Activated CD8-positive, alpha-beta memory T cell treated with anti-CD3 and anti-CD28 coated beads for 36 hours (primary cell): ENCODE measurements at regions not wholly inside any gene's neighbourhood (a gene's known extent, or its start where the extent isn't known, plus 50 kb on each side); places are given as distances from the start of the nearest gene placed in this dataset.
"Not testable (repeated sequence)": the region's sequence is repeated elsewhere in the genome, so short reads cannot be mapped to it uniquely, and the experiment has no call there.

Experiments
- CTCF ChIA-PET: fragments of 350-600 bp; sonication (Branson Sonifier 250); formaldehyde crosslinking; loops from one replicate; lab custom pipeline; 2021; ENCODE audit warnings: antibody characterized with exemption; lab: Charles Lee
- POLR2A ChIA-PET: fragments of 350-600 bp; sonication (Branson Sonifier 250); formaldehyde crosslinking; loops from one replicate; lab custom pipeline; 2021; ENCODE audit warnings: antibody characterized with exemption; lab: Charles Lee

DNA sequence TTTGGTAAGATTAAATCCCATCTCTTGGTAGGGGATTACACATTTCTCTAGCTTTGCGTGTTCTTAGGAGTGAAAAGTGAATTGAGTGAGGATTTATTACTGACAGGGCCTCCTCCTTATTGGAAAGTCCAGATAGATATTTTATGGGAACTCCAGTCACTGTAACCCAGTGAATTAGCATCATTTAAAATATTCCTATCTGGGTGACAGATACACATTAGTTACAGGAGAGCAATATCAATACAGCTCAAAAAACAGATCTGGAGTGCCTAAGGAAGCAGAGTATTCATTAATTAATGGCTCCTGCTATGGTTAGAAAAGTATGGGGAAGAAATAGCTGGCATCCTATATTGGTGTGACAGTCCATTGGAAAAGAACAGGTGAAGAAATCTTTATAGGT is 248.2 kb downstream of the SLITRK6 start:
- POLR2A ChIA-PET: no interaction called here
- CTCF ChIA-PET: no interaction called here

DNA sequence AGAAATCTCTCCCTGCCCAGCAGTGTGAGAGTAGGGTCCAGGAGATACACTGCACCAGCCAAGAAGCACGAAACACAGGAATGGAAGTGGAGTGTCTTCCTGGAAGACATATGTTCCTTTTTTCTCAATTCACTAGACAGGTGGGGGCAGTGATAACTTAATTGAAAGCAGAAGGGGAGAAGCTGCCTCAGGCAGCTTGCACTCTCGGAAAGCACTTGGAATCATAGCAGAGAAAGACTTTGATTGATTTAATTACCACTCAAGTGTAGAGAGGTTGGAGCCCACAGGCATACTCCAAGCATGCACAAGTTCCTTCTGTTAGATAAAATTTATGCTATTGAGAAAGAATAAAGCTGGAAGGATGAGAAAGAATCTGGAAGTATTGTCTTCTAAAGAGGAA is 249.4 kb downstream of the SLITRK6 start:
- CTCF ChIA-PET: no interaction called here
- POLR2A ChIA-PET: no interaction called here

DNA sequence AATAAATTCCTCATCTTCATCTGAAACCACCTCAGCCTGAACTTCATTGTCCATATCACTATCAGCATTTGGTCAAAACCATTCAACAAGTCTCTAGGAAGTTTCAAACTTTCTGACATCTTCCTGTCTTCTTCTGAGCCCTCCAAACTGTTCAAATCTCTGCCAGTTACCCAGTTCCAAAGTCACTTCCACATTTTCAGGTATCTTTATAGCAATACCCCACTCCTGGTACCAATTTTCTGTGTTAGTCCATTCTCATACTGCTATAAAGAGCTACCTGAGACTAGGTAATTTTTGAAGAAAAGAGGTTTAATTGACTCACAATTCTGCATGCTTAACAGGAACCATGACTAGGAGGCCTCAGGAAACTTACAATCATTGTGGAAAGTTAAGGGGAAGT is 250.4 kb downstream of the SLITRK6 start:
- POLR2A ChIA-PET, CTCF ChIA-PET: not testable (repeated sequence)

DNA sequence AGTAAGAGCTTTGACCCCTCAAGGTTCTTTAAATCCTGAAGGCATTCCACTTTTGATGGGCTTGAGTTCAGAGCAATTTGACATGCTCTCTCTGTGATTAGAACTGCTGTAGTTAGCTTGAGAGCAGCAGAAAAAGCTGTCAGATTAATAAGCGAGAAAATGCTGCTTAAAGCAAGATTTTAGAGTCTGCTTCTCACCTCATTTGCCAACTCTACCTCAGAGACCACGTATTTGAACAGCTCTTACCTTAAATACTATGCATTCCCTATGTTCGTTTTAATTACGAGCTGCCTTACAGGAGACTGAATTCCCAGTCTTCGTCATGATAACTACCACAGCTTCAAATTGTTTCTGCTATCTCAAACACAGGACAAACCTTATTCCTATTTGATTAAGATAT is 253.4 kb downstream of the SLITRK6 start:
- POLR2A ChIA-PET: no interaction called here
- CTCF ChIA-PET: no interaction called here

DNA sequence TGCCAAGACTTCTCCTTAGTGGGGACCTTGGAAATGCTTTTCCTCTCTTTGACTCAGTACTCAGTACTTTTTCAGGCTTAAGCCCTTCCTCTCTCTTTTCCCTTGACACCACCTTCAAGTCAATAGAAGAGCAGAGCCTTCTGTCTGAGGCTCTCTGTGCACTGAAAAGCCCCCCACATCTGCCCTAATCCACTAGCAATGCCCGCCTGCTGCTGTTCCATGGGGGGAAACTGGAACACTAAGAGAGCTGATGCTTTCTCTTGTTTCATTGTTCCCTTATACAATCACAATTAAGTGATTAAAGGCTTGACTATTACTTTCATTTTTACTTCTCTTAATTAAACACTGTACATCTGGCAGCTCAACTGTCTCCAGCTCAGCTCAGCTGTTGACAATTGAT is 254.5 kb downstream of the SLITRK6 start:
- ChIA-PET CTCF (no interaction called here), POLR2A (no interaction called here)

DNA sequence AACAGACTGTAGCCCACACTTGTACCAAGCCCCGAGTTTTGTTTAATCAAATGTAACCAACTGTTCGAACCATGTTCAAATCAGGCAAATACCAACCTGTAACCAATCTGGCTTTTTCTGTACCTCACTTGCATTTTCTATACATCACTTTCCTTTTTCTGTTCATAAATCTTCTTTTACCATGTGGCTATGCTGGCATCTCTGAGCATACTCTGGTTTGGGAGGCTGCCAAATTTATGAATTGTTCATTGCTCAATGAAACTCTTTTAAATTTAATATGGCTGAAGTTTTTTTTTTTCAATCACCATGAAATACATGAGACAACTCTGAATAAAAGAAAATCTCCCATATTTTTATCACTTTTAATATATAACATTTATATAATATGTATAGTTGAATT is 256.1 kb downstream of the SLITRK6 start:
- CTCF ChIA-PET: no interaction called here

DNA sequence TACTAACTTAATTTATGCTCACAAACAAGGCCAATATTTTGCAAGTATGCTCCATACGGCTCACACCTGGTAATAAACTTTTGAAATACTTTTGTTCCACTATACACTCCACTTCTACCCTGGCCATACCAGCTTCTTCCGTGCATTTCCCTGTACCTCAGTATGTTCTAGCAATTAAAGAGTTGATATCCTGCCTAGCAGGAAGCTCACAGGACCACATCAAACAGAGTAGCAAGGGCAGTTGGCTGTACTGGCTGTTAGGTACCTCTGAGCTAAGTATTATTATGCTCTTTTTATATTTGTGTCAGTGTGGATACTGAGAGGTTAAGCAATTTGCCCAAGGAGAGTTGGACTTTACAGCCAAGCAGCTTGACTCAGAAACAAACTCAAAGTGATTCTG is 257.7 kb downstream of the SLITRK6 start:
- ChIA-PET CTCF (no interaction called here), POLR2A (no interaction called here)

More for the DNA sequence above, 256.1 kb downstream of the SLITRK6 start:
- POLR2A ChIA-PET: no interaction called here

DNA sequence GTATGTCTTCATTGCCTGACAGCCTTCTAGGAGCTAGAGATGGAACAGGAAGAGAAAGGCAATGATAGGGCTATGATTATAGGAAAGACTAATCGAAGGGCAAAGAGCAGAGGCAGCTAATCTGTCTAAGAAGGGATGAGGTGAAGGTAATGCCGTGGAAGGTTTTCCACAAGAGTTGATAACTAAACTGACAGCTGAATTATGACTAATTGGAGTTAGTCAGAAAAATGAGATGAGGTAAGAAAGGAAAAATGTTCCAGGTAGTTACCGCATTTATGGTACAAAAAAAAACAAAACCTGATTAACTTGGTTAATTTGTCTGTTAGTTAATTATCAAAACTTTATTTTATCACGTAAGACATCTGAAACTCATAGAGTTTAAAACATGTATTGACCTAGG is 260.3 kb downstream of the SLITRK6 start:
- ChIA-PET CTCF (no interaction called here), POLR2A (no interaction called here)

DNA sequence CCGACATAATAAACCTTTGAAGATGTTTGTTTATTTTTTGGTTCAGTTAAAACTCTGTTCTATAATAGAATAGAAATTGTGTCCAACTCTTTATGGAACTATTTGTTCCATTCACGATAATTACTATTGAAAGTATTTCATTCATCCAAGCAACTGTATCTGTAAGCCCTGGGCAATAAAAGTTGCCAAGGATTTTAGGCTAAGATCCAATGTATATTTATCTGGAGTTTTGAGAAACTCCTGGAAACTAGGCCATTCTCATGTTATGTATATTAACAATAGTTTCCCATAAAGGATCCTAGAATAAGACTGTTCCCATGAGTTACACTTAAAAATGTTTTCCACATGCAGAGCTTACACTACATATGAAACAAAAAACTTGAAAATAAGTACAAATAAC is 261.6 kb downstream of the SLITRK6 start:
- POLR2A ChIA-PET: no interaction called here
- CTCF ChIA-PET: no interaction called here

DNA sequence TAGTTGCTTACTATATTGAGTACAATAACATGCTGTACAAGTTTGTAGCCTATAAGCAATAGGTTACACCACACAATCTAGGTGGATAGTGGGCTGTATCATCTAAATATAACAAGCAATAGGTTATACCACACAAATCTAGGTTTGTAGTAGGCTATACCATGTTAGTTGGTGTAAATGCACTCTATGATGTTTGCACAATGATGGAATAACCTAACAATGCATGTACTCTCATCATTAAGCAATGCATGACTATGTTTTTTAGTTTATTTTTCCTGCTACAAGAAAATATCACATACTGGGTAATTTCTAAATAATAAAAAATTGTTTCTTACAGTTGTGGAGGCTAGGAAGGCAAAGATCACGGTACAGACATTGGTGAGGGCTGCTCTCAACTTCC is 262.5 kb downstream of the SLITRK6 start:
- CTCF ChIA-PET: no interaction called here
- POLR2A ChIA-PET: no interaction called here

DNA sequence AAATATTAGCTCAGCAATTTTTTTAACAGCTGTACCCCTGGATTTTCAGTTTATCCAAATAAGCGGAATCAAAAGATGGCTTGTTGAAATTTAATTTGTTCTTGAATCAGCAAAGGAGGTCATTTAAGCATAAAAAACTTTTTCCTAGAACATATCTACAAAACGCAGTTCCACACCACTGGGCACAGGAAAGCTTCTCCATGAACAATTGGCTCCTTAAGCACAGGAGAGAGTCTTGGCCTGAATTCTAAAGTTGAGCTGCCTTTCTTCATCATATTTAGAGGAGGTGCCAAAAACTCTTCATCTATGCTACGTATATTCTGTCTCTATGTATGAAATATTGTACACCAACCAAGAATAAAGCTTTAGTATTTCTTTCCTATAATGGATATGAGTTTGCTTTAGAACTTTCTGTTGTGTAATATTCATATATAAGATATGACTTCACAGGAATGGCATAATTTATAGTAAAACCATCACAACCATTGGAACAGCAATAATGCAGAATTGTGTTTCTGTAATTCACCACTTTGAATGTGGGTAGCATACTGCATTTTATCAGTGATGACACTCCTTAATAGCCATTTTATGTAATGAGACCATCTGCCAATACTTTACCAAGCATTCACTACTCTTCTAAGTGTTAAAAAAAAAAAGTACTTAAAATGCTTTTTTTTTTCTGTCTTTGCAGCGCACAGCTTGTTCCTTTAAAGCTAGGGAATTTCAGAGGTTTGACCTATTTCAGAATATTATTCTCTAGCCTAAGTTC is 263.7 kb downstream of the SLITRK6 start:
- ChIA-PET CTCF (no interaction called here), POLR2A (no interaction called here)

DNA sequence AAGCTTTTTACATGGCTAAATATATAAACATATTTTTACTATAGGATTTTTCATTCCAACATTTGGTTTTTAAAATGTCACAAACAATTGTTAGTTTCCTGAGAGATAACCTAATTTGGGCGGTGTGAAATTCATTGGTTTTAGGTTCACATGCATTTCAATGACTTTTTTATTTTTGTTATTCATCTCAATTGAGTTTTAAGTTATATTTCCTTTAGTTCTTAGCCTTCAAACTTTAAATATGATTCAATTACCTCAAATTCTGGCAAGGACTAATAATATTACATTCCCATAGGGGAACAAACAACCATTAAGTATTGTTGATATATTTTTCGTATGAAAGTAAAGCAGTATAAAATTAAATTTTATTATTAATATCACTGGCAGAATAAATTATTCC is 265.3 kb downstream of the SLITRK6 start:
- POLR2A ChIA-PET: no interaction called here
- CTCF ChIA-PET: no interaction called here

DNA sequence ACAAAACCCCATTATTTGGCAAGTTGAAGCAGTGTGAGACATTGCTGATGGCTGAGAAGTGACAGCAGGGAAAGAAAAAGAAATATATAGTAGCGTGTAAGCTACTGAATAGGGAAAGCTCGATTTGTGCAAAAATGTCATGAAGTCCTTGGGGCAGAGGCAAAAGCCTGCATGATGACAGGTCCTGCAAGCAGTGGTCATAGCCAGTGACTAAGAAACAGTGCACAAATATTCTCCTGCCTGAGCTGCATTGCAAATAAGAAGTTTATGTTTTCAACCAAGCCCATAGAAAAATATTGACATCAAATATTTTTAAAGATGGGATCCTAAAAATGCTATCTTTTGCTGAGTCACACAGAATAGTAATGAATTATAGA is 270.0 kb downstream of the SLITRK6 start:
- CTCF ChIA-PET: no interaction called here

DNA sequence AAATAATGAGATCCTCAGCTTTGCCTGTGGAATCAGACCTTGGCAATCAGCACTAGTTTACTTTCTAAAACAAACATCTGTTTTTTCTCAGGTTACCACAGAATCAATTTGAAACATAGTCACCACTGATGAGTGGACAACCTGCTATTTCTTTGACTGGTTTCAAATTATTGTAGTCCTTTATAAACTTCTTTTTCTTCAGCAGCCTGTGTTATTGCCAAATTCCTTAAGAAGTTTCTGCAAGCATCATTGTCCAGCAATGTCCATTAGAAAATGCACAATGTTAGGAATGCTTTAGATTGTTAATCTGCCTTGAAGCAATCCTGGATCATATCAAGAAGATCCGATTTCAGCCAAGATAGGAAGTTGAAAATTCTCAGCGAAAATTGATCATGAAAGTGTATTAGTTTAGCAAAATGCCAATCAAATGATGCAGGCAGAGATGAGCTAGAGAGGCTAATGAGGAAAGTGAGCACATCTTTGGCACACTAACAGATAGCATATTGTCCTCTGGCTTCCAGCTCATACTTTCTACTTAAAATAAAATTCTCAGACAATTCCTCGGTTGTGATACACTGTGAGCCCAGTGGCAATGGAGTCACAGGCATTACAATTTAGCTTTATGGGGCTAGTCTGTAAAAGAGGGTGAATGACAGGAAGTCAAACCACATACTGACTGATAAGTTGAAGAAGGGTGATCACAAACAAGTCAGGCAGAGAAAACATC is 270.6 kb downstream of the SLITRK6 start:
- CTCF ChIA-PET: no interaction called here
- POLR2A ChIA-PET: no interaction called here

More for the DNA sequence above, 270.0 kb downstream of the SLITRK6 start:
- POLR2A ChIA-PET: no interaction called here

DNA sequence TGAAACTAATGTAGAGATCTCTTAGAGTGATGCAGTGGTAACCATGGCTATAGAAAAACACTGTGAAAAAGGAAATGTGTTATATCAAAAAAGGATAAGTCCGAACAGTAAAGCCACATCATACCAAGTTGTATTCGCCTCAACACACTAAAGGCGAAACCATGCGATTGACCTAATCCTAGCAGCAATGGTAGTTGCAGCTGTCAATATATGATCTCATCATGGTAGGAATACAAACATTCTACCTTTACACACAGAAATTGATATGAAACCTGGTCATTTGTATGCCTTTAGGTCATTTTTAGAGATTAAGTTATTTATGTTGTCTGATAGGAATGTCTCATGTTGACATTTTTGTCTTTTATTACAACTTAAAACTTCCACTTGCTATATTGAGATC is 271.9 kb downstream of the SLITRK6 start:
- POLR2A ChIA-PET: no interaction called here
- CTCF ChIA-PET: no interaction called here

DNA sequence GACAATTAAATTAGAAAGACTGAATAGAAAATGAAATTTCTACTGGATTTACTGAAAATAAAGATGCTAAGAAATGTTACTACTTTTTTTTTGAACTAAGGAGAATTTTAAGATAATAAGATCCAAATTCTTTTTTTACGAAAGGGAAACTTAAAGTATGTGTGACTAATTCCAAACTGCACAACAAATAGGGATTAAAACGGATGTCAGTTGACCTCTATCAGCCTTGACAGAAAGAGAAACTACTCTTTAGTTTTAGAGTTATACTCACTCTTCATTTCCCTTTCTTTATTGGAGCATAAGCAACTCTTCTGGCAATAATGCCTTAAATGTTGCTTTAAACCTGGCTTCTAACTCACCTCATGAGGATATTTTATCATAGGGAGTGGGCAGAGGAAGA is 273.8 kb downstream of the SLITRK6 start:
- ChIA-PET CTCF (no interaction called here), POLR2A (no interaction called here)

DNA sequence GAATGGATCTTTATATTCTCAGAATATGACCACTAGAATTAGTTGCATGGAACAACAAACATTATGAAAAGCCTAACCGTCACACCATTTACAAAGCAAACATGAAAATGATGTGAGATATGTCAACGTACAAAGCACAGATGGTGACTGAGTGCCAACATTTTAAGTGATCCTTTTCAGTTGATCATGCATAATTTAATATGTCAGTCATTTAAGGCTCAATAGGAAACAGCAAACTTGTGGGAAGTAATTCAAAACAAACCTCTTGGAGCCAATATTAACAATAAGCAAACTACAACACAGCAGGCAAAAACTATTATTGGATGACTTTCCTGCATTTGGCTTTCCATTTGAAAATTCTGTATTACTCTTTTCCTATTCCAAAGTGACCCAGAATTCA is 277.6 kb downstream of the SLITRK6 start:
- ChIA-PET POLR2A (no interaction called here), CTCF (no interaction called here)

DNA sequence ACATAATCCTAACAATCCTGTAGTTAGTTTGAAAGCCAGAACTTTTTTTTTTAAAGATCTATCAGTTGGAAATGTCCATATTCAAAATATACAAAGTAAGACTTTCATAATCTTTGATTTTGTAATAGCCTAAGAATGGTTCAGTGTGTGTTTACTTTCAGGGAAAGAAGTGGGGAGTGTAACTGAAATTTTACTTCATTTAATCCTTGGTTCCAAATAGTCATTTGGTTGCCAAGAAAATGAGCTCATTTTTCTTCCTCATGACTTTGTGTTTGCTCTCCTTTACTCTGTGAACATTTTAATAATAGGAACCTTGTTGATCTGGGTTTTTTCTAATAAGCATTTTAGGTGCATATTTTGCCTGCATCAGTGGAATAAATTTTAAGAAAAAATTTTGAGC is 278.8 kb downstream of the SLITRK6 start:
- POLR2A ChIA-PET: no interaction called here
- CTCF ChIA-PET: no interaction called here

DNA sequence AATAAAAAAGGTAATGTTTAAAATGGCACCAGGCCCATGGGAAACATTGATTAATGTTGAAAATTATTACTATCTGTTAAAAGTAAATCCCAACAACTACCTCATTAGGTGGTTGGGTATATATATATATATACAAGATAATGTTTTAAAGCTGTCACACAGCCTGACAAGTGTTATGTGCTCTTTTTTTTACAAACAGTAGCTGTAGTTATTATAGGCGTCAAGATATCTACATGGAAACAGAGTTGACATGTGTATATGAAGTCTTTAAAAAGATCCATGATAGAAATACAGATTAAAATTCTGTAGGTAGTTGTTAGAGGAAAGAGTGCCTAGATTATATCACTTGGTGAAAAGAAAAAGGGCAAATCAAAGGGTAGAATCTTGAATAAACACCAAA is 279.9 kb downstream of the SLITRK6 start:
- CTCF ChIA-PET: no interaction called here
- POLR2A ChIA-PET: no interaction called here

DNA sequence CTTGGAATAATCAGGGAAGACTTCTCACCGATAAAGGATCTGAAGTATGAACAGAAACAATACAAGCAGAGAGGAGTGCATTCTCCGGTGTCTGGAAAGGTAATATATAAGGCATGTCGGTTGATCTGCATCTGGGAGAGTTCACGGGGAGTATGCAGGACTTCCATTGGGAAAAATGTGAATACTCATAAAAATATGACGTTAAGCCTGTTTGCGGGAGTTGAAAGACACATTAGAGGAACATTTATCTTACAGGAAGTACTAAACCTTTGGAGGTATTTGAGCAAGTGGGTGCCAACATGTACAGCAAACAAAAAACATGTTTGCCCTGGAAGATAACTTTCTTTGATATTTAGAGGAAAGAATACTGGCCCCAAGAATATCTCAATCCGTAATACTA is 286.8 kb downstream of the SLITRK6 start:
- POLR2A ChIA-PET: no interaction called here
- CTCF ChIA-PET: no interaction called here

DNA sequence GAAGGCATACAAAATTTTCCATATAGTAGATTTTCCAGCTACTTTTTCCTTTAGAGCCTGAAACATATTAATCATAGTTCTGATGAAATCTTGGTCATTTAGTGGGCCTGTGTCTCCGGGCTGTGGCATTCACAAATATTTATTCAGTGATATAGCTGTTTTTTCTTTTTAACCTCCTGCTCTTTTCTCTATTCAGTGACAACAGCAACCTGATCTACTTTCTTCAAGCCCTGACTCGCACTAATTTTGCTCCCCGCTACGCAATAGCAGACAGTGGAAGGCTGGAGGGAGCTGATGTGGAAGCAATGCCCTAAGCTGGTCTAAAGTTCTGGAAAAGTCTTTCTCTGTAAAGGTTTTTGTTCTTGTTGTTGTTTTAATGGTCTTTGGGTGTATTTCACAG is 289.7 kb downstream of the SLITRK6 start:
- POLR2A ChIA-PET: no interaction called here
- CTCF ChIA-PET: no interaction called here
